NT2/D1 (cell line): ENCODE measurements at regions not wholly inside any gene's neighbourhood (a gene's known extent, or its start where the extent isn't known, plus 50 kb on each side); places are given as distances from the start of the nearest gene placed in this dataset.
"Not testable (repeated sequence)": the region's sequence is repeated elsewhere in the genome, so short reads cannot be mapped to it uniquely, and the experiment has no call there.

Experiments used
- DNase-seq: peaks from one replicate; pipeline ENCODE4 v3.0.0-alpha.2; 2011; ENCODE audit warnings: low read depth, low spot score
- H3K27me3 ChIP-seq: 2 replicates; pipeline ENCODE4 v1.6.0; 2011; ENCODE audit warnings: mild to moderate bottlenecking; ENCODE audit not compliant: insufficient read length, insufficient read depth
- H3K36me3 ChIP-seq: 2 replicates; pipeline ENCODE4 v1.6.1; 2011; ENCODE audit warnings: mild to moderate bottlenecking, low read length, mixed read lengths; ENCODE audit not compliant: insufficient read depth, insufficient read length
- H3K4me1 ChIP-seq: 2 replicates; pipeline ENCODE4 v1.5.1; 2011; ENCODE audit not compliant: insufficient read depth, insufficient read length
- H3K4me3 ChIP-seq: 2 replicates; pipeline ENCODE4 v1.5.1; 2011; ENCODE audit warnings: low read depth; ENCODE audit not compliant: insufficient read length
- H3K9ac ChIP-seq: 2 replicates; pipeline ENCODE4 v1.6.0; 2011; ENCODE audit warnings: low read depth; ENCODE audit not compliant: insufficient read length
- H3K9me3 ChIP-seq: 2 replicates; pipeline ENCODE4 v1.5.1; 2011; ENCODE audit warnings: mild to moderate bottlenecking, low read length; ENCODE audit not compliant: insufficient read depth
- SUZ12 ChIP-seq: IDR thresholded peaks from 2 replicates; pipeline ENCODE4 v1.6.1; 2011; ENCODE audit not compliant: insufficient read length, insufficient read depth; ENCODE audit errors: extremely low read depth
- YY1 ChIP-seq: IDR thresholded peaks from 2 replicates; pipeline ENCODE4 v1.6.1; 2011; ENCODE audit not compliant: insufficient read length, insufficient read depth
- ZNF274 ChIP-seq: IDR thresholded peaks from 2 replicates; pipeline ENCODE4 v1.6.1; 2011; ENCODE audit warnings: mild to moderate bottlenecking, low read depth, low read length

GRCh38 chr13:112222971-112223370 lies 153.2 kb upstream of the SPACA7 start:
- no peaks in the 10 kb centered on the region for H3K36me3 ChIP-seq
- no peaks in the 10 kb centered on the region for H3K9me3 ChIP-seq
- no peak overlapping the region for H3K9ac ChIP-seq
- H3K4me3 ChIP-seq, result no peak overlapping the region
- no peak for TF ChIP-seq YY1
- TF ChIP-seq SUZ12, result no peak
- TF ChIP-seq ZNF274, result no peak
- no peaks in the 10 kb centered on the region for H3K27me3 ChIP-seq
- no peaks in the 10 kb centered on the region for H3K4me1 ChIP-seq
- DNase-seq, result no peak

- H3K4me1 ChIP-seq, DNase-seq, H3K36me3 ChIP-seq, H3K27me3 ChIP-seq, H3K9me3 ChIP-seq, H3K9ac ChIP-seq, H3K4me3 ChIP-seq: not testable (repeated sequence)
Observed at GRCh38 chr13:112223929-112224328, 152.2 kb upstream of the SPACA7 start.

- H3K4me3 ChIP-seq, result no peak overlapping the region
- H3K4me1 ChIP-seq, result no peaks in the 10 kb centered on the region
- H3K36me3 ChIP-seq, result no peaks in the 10 kb centered on the region
- no peak for DNase-seq
- H3K27me3 ChIP-seq, result no peaks in the 10 kb centered on the region
- no peaks in the 10 kb centered on the region for H3K9me3 ChIP-seq
- TF ChIP-seq SUZ12 (no peak), YY1 (no peak), ZNF274 (no peak)
- H3K9ac ChIP-seq, result no peak overlapping the region
Observed at GRCh38 chr13:112225429-112226090, 150.6 kb upstream of the SPACA7 start.

GRCh38 chr13:112226320-112227002 lies 149.7 kb upstream of the SPACA7 start:
- Histone ChIP-seq H3K4me1 (no peaks in the 10 kb centered on the region), H3K27me3 (no peaks in the 10 kb centered on the region), H3K9ac (no peak overlapping the region), H3K4me3 (no peak overlapping the region), H3K36me3 (no peaks in the 10 kb centered on the region), H3K9me3 (no peaks in the 10 kb centered on the region)
- TF ChIP-seq YY1 (no peak), SUZ12 (no peak), ZNF274 (no peak)
- no peak for DNase-seq

GRCh38 chr13:112227031-112227430 lies 149.1 kb upstream of the SPACA7 start:
- no peaks in the 10 kb centered on the region for H3K27me3 ChIP-seq
- H3K4me1 ChIP-seq, result no peaks in the 10 kb centered on the region
- H3K36me3 ChIP-seq, result no peaks in the 10 kb centered on the region
- H3K9me3 ChIP-seq, result no peaks in the 10 kb centered on the region
- no peak for DNase-seq
- H3K9ac ChIP-seq, result no peak overlapping the region
- no peak for TF ChIP-seq YY1
- TF ChIP-seq ZNF274, result no peak
- TF ChIP-seq SUZ12, result no peak
- no peak overlapping the region for H3K4me3 ChIP-seq

GRCh38 chr13:112229445-112229844 lies 146.7 kb upstream of the SPACA7 start:
- no peaks in the 10 kb centered on the region for H3K36me3 ChIP-seq
- no peak overlapping the region for H3K4me3 ChIP-seq
- H3K4me1 ChIP-seq, result no peaks in the 10 kb centered on the region
- no peaks in the 10 kb centered on the region for H3K9me3 ChIP-seq
- DNase-seq, result no peak
- TF ChIP-seq ZNF274 (no peak), SUZ12 (no peak), YY1 (no peak)
- H3K27me3 ChIP-seq, result no peaks in the 10 kb centered on the region
- no peak overlapping the region for H3K9ac ChIP-seq

- TF ChIP-seq YY1 (no peak), ZNF274 (no peak), SUZ12 (no peak)
- Histone ChIP-seq H3K9me3 (no peaks in the 10 kb centered on the region), H3K4me3 (no peak overlapping the region), H3K36me3 (no peaks in the 10 kb centered on the region), H3K9ac (no peak overlapping the region), H3K27me3 (no peaks in the 10 kb centered on the region), H3K4me1 (no peaks in the 10 kb centered on the region)
- no peak for DNase-seq
Observed at GRCh38 chr13:112229992-112230872, 145.9 kb upstream of the SPACA7 start.
